ENCODE measurements at regions not wholly inside any gene's neighbourhood (a gene's known extent, or its start where the extent isn't known, plus 50 kb on each side); places are given as distances from the start of the nearest gene placed in this dataset.

DNA sequence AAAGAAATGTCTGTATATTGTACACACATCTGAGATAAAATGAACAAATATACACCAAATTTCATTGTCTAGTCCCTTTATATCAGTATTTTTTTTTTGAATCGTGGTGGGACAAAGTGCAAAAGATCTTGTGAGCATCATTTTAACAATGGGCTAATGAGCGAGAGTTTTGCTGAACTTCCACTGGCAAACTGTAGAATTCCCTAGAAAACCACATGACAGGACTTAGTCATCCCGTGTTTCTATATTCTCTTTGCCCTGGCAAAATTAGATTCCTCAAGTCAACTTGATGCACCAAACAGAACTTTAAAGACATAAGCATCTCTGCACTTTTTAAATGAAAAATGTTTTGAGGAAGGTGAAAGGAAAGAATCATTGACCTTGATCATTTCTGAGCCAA, 488.2 kb upstream of the PTBP2 start:
- TF ChIP-seq, protein P1, sequence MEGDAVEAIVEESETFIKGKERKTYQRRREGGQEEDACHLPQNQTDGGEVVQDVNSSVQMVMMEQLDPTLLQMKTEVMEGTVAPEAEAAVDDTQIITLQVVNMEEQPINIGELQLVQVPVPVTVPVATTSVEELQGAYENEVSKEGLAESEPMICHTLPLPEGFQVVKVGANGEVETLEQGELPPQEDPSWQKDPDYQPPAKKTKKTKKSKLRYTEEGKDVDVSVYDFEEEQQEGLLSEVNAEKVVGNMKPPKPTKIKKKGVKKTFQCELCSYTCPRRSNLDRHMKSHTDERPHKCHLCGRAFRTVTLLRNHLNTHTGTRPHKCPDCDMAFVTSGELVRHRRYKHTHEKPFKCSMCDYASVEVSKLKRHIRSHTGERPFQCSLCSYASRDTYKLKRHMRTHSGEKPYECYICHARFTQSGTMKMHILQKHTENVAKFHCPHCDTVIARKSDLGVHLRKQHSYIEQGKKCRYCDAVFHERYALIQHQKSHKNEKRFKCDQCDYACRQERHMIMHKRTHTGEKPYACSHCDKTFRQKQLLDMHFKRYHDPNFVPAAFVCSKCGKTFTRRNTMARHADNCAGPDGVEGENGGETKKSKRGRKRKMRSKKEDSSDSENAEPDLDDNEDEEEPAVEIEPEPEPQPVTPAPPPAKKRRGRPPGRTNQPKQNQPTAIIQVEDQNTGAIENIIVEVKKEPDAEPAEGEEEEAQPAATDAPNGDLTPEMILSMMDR (conservative IDR thresholded peaks at IDR 0.05; ENCODE audit: low read length) = no peak
- no peak for TF ChIP-seq EZH2phosphoT487 (IDR thresholded peaks at IDR 0.05; ENCODE audit: borderline replicate concordance)
